HG02798 (cell line): ENCODE measurements at regions not wholly inside any gene's neighbourhood (a gene's known extent, or its start where the extent isn't known, plus 50 kb on each side); places are given as distances from the start of the nearest gene placed in this dataset.
"Not testable (repeated sequence)": the region's sequence is repeated elsewhere in the genome, so short reads cannot be mapped to it uniquely, and the experiment has no call there.

Experiments used
- ATAC-seq: cut with Tn5 transposase; IDR thresholded peaks from one replicate; pipeline ENCODE4 v1.9.1; 2021; ENCODE audit warnings: mild to moderate bottlenecking; ENCODE audit not compliant: unreplicated experiment, poor library complexity

DNA sequence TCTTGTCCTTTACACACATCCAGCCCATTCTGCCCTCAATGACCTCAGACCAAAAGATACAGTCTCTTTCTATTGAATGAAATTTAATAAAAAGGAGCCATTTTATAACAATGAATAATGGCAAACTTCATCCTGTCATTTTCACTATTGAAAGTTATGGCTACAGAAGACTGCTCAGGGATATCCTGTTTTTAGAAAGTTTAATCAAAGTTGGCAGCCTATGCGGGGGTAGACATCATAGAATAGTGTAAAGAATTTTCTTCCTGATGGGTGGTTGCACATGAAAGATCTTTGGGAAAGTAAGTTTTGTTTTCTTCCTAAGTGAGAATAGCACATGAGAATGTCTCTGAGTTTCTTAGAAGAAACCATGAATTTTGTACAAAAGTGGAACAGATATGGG lies 670.4 kb upstream of the CDH6 start:
- ATAC-seq, result no peak

DNA sequence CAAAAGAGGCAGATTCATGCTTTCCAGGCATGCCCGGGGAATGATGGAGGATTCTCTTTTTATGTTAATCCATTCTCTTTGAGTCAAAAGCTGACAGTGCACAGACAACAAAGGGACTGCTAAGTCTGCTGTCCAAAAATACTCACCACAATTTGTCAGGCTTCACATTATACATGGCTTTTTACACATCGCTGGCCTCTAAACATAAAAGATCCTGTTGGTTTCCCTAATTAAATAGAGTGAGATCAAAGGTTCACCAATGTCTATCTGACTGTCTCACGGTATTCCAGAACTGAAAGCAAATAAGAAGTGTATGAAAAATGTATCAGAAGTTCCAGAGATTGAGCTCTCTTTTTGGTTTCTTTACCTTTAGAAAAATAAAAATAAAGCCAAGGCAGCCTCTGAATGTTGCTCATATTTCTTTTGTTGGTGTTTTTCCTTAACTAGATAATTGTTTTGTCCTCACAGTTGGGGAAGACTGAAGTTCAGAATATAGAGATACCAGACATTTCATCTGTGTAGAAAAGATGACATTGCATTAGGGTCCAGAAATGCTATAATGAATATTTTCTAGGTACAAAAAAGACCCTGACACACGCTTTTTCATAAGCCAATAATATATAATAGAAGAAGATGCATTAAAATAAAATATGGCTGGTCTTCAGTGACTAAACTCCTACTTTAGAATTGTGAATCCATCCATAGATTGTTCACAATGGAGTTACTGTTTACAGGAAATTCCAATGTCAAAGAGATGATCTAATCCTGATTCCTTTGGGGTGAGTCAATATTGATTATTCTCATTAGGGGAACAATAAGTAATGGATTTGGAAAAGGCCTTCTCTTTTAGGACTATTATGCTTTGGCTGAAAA lies 688.2 kb upstream of the CDH6 start:
- no peak for ATAC-seq

DNA sequence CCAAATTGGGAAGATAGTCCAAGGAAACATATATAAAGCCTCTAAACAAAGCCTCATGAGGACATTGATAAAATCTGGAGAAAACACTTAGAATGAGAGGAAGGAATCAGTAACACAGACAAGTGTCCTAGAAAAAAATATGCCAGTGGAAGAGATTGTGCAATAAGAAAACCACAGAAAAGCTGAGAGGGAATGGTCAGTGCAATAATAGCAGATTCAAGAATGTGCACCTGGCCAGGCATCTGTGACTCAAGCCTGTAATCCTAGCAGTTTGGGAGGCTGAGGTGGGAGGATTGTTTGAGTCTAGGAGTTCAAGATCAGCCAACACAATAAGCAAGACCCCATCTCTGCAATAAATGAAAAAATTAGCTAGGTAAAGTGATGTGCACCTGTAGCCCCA lies 691.2 kb upstream of the CDH6 start:
- no peak for ATAC-seq

DNA sequence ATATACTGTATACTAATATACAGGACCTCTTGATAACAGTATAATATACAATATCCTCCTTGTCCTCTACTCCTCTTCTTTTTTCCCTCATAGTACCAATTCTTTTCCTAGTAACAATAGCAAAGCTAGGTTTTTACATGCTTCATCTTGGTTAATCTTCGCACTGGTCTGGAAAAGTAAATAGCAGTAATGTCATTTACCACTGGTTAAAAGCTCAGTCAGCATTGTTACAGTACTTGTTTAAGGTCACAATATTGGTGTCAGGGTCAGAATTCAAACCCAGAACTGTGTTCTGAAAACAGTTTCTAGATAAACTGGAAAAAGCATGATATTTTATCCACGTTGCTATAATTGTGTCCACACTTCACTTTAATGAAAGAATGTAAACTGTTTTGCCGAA lies 692.4 kb upstream of the CDH6 start:
- ATAC-seq, result no peak

DNA sequence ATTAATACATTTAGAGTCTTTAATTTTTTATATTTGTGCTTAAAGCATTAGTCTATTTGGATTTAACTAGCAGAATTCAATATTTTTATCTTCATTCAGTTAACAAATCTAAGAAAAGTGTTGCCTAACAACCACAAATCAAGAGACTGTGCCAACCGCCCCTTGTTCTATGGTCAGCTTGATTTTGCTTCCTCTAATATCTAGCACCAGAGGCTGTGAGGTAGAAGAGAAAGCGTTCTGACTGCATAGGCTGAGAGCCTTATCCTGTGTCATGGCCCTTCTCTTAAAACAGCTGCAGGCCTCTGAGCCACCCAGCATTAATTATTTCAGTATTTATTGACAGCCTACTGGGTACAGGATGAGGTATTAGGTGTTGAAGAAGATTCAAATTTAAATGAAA lies 693.0 kb upstream of the CDH6 start:
- no peak for ATAC-seq

DNA sequence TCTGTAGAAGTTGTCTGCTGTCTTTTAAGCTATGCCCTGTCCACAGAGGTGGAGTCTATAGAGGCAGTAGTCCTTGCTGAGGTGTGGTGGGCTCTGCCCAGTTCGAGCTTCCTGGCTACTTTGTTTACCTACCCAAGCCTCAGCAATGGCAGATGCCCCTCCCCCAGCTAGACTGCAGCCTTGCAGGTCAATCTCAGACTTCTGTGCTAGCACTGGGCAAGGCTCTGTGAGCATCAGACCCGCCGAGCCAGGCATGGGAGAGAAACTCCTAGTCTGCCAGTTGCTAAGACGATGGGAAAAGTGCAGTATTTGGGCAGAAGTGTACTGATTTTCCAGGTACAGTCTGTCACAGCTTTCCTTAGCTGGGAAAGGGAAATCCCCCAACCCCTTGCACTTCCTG lies 694.1 kb upstream of the CDH6 start:
- ATAC-seq, result no peak

DNA sequence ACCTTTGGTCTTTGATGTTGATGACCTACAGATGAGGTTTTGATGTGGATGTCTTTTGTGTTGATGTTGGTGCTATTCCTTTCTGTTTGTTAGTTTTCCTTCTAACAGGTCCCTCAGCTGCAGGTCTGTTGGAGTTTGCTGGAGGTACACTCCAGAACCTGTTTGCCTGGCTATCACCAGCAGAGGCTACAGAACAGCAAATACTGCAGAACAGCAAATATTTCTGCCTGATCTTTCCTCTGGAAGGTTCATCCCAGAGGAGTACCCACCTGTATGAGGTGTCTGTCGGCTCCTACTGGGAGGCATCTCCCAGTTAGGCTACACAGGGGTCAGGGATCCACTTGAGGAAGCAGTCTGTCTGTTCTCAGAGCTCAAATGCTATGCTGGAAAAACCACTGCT lies 694.5 kb upstream of the CDH6 start:
- ATAC-seq, result no peak

DNA sequence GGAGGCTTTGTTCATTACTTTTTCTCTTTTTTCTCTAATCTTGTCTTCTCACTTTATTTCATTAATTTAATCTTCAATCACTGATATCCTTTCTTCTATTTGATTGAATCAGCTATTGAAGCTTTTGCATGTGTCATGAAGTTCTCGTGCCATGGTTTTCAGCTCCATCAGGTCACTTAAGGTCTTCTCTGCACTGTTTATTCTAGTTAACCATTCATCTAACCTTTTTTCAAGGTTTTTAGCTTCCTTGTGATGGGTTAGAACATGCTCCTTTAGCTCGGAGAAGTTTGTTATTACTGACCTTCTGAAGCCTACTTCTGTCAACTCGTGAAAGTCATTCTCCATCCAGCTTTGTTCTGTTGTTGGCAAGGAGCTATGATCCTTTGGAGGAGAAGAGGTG lies 695.0 kb upstream of the CDH6 start:
- ATAC-seq, result not testable (repeated sequence)

DNA sequence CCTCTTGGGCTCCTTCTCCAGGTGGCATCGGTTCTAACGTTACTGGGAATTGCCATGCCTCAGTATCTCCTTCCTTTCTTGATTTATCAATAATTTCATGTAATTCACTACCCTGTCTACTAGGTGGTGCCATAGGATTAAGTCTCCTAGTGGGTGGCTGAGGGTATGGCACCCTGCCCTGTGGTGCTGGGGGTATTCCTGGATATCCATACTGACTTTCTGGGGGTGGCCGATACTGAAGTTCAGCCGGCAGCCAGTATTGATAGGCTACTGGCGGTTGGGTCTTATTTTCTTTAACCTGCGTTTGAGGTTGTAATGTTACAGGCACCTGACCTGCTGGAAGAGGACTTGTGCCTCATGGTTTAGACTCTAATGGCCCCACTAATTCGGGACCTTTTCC lies 699.4 kb upstream of the CDH6 start:
- not testable (repeated sequence) for ATAC-seq

DNA sequence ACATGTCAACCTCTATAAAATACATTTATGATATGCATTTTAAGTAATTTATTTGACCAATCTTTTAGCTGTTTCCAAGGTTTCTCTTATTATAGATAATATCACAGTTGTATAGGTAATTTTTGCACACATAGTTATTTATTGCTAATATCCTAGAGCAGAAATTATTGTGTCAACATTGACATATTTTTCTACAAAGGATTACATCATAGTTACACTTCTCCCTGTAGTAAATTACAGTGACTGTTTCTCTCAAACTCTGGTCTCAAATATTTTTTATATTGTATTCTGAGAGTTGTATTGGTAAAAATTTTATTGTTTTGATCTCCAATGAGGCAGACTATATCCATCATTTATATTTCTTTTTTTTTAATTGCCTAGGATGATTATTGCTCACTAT lies 714.4 kb upstream of the CDH6 start:
- no peak for ATAC-seq

DNA sequence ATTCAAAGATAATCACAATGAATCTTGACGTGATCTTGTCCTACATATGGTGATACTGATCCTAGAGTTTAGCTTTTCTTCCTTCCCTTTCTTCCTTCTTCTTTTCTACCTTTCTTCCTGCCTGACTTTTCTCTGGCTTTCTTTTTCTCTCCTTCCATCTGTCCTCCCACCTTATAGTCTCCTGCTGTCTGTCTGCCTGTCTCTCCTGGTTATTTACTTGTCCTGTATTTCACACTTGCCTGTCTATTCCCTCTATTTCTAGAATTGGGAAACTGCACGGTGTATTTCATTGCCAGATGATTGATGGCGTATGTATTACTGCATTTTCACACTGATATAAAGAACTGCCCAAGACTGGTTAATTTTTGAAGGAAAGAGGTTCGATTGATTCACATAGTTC lies 718.1 kb upstream of the CDH6 start:
- ATAC-seq, result no peak

DNA sequence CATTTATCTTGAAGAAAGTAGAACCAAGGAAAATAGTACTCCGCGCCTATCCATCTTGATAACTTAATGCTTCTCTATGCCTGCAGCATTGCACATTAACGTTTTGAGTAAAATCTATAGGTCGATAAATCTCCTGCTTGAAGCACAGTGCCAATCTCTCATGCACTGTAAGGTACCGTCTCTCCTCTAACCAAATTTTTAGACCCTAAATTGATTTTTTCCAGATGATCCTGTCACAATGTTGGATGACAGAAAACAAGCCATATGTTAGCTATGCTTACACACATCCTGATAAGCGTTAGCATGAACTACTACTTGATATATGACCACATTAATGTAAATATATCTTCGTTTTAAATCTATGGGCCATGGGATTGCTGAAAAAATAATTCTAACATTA lies 723.8 kb upstream of the CDH6 start:
- no peak for ATAC-seq

DNA sequence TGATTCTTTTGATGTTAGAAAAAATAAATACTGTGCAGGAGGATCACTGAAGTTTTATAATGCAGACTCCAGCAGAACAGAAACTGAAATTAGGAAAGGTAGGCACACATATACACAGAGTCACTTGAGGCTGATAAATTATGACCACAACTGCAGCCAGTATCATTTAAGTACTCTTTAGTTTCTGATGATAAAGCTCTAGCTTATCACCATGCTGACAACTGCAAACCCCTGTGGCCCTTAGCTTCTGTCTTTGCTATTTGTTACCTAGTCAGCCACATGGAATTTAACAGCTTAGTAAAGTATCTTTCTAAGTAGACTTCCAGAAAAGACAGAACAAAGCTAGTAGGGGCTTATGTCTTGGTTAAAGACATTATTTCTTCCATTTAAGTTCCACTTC lies 734.8 kb upstream of the CDH6 start:
- ATAC-seq, result no peak

DNA sequence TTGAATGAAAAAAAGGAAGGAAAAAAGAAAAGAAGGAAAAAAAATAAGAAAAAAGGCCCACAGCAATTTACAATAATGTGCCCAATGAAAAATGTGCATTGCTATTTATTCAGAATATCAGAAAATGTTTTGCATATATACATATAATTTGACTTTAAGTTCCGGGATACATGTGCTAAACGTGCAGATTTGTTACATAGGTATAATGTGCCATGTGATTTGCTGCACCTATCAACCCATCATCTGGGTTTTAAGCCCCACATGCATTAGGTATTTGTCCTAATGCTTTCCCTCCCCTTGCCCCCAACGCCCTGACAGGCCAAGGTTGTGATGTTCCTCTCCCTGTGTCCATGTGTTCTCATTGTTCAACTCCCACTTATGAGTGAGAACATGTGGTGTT lies 738.0 kb upstream of the CDH6 start:
- ATAC-seq, result not testable (repeated sequence)

DNA sequence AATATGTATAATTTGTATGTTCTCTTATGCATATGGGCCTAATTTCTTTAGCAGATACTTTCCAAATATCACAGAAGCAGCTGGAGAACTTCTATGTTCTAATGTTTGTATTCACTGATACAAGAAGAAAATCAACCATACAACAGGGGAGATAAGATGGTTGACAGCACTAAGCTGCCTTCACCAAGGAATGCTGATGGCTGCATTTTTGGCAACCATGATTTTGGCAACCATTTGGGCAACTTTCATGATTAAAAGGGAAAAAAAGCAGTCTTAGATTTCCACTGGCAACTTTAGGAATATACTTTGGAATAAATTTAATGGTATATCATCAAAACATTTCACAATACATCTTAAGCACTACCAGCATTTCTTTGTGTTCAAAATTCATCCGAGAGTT lies 740.3 kb upstream of the CDH6 start:
- ATAC-seq, result no peak

DNA sequence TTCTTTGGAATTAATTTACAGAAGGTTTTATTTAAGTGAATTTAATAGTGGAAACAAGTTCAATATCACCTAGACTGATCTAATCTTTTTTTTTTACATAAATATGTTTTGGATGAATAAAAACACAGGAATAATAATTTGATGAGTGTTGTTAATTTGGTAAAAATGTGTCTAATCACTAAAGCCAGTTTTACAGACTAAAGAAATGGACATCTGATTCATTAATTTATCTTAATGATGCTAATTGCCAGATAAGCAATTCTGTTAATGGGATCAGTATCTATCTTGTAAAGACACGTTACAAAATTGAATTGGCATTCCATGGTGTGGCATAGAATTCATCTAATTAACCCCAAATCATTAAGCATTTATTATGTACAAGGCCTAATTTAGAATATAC lies 743.3 kb upstream of the CDH6 start:
- ATAC-seq, result no peak

DNA sequence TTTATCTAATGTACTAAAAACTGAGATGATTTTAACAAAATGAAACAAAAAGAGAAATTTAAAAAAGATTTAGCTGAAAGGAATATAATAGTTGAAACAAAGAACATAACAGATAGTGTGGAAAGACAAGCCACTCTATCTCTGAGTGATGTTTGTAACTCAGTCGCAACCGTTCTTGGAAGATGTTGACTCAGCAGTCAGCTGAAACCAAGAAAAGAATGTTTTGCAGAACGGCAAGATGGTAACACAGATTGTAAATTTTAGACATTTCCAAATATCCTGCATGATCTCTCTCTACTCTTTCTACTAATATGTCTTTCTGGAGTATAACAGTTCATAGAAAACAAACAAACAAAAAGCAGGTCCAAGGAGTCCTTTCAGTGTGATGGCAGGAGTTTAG lies 746.1 kb upstream of the CDH6 start:
- ATAC-seq, result no peak

DNA sequence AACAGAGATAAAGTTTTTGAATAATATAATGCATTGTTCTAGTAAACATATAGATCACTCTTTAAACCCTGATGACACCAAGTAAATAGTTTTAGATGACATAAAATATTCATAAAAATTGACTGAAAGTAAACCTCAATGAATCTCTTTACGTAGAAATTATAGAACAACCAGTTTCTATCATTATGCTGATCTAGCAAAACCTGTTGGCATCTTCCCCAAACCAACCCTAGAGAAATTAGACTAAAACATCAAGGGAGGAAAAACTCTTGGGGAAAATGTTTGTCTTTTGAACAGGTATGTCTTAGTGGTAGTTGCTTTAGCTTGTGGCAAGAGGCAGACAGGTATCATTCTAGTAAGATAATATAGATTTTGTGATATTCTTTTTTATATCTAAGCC lies 747.0 kb upstream of the CDH6 start:
- ATAC-seq, result no peak

DNA sequence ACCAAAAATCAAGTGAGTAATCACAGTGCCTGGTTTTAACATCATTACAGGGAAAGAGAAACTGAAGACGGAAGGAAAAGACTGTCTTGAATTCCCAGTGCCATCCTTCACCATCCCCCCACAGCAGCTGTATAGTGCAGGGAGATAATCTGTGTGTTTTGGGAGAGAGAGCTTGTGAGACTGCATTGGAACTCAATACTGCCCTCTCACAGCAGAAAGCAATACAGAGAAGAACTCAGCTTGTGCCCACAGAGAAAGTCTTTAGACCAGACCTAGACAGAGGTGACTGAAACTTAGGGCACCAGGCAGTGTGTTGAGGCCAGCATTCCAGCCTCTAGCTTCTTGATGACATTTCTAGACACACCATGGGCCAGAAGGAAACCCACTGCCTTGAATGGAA lies 754.7 kb upstream of the CDH6 start:
- ATAC-seq, result no peak

DNA sequence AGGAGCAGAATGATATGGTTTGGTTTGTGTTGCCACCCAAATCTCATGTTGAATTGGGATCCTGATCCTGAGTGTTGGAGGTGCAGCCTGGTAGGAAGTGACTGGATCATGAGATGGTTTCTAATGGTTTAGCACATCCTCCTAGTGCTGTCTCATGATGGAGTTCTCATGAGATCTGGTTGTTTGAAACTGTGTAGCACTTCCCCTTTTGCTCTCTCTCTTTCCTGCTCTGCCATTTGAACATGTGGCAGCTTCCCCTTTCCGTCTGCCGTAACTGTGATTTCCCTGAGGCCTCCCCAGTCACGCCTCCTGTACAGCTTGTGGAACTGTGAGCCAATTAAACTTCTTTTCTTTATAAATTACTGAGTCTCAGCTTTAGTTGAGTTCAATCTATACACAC lies 756.8 kb upstream of the CDH6 start:
- no peak for ATAC-seq

DNA sequence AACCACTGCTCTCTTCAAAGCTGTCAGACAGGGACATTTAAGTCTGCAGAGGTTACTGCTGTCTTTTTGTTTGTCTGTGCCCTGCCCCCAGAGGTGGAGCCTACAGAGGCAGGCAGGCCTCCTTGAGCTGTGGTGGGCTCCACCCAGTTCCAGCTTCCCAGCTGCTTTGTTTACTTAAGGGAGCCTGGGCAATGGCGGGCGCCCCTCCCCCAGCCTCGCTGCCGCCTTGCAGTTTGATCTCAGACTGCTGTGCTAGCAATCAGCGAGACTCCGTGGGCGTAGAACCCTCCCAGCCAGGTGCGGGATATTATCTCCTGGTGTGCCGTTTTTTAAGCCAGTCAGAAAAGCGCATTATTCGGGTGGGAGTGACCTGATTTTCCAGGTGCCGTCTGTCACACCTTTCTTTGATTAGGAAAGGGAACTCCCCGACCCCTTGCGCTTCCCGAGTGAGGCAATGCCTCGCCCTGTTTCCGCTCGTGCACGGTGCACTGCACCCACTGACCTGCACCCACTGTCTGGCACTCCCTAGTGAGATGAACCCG lies 764.5 kb upstream of the CDH6 start:
- not testable (repeated sequence) for ATAC-seq

DNA sequence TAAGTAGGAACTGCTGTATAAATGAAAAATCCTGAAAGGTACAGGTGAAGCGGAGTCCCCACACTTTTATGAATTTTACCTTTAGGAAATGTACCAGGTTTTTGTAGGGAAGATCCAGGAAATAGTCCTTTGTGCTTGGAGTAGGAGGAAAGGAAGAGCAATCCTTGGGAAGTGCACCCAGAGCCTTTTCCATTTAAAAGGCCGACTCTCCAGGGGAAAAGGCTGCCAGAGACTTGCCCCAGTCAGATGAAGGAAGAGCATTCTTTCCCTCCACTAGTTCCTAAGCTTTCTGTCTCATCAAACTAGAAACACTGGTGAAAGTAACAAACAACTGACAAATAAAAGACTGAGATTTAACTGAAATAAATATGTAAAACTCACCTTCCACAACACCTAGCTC lies 779.4 kb upstream of the CDH6 start:
- no peak for ATAC-seq
